Pancreas (tissue), 10 donors: ENCODE measurements at regions not wholly inside any gene's neighbourhood (a gene's known extent, or its start where the extent isn't known, plus 50 kb on each side); places are given as distances from the start of the nearest gene placed in this dataset.

Experiments used
- ATAC-seq, 4 donors: fragments of 200-7000 bp; cut with Tn5 transposase; one replicate each; pipeline versions ENCODE4 v1.8.0 to v1.9.1; 2020; ENCODE audit warnings: mild to moderate bottlenecking in 4 of 4, moderate library complexity in 4 of 4
- DNase-seq, 6 donors: peaks; one replicate each; pipeline ENCODE4 v3.0.0-alpha.2; 2020
- FAIRE-seq: peaks from 2 replicates; lab custom pipeline; 2012; peaks lifted over from hg19 to GRCh38; lab: Jason Lieb, UNC
- H3K27ac ChIP-seq, 4 donors: fragments of 200-600 bp; sonication (generic); 1 replicate in 3 of 4; 2 replicates in 1 of 4; pipeline versions ENCODE4 v1.5.0 to v1.8.0; 2020
- H3K27me3 ChIP-seq, 4 donors: fragments of 200-600 bp; one replicate each; pipeline ENCODE4 v1.8.0; 2021
- H3K36me3 ChIP-seq, 3 donors: fragments of 200-600 bp; sonication (generic) in 1 of 3; one replicate each; pipeline versions ENCODE4 v1.5.0 to v1.8.0; 2020 to 2021
- H3K4me1 ChIP-seq, 3 donors: fragments of 200-600 bp; one replicate each; pipeline ENCODE4 v1.8.0; 2021
- H3K4me3 ChIP-seq, 4 donors: fragments of 200-600 bp; sonication (generic) in 2 of 4; one replicate each; pipeline versions ENCODE4 v1.5.0 to v1.8.0; 2020 to 2021
- H3K9me3 ChIP-seq, 4 donors: fragments of 200-600 bp; one replicate each; pipeline ENCODE4 v1.8.0; 2021
- CTCF ChIP-seq, 4 donors: fragments of 200-600 bp; sonication (generic) in 3 of 4; IDR thresholded peaks; one replicate each; pipeline versions ENCODE4 v1.5.0 to v1.8.0; 2021; ENCODE audit warnings: antibody characterized with exemption in 4 of 4
- WGBS, 2 donors: extraction: QIAGEN DNeasy Blood & Tissue Kit; methylation state at CpG; one replicate each; pipeline ENCODE4 v1.1.7; 2013; 5-methylcytosine and 5-hydroxymethylcytosine counted together
- intact Hi-C, 3 donors: fragments of 100-400 bp; cut with DNase I; formaldehyde crosslinking; loops; one replicate each; pipeline versions ENCODE4 v1.11.1 to v1.14.2; 2022
- donor health status: healthy with polysubstance abuse.
- donor health status: DM: no; HTN: no; CAD: no; lungs with moderate emphysema.
- donor health status: DM: no; HTN: no; CAD: no.
- donor health status: control.
- donor health status: control.
- donor health status: Bipolar disorder and iron deficiency.
- donor health status: DM: yes; HTN: yes; CAD: no.
- donor health status: DM: no; HTN: no; CAD: no.
- donor health status: DM: no; HTN: no; CAD: no.
- donor health status: DM: yes; HTN: yes; CAD: no.

- Histone ChIP-seq H3K9me3 (no peaks in the 10 kb centered on the region), H3K4me3 (no peak overlapping the region), H3K4me1 (no peaks in the 10 kb centered on the region), H3K36me3 (no peaks in the 10 kb centered on the region), H3K27me3 (no peaks in the 10 kb centered on the region), H3K27ac (no peak overlapping the region)
- DNase-seq (no peak), FAIRE-seq (no peak), ATAC-seq (no peak)
- TF ChIP-seq CTCF (IDR thresholded peaks at IDR 0.05) = no peak
- WGBS, 2 donors = 67 to 74% methylated on average over 2 of the region's 2 CpGs
- intact Hi-C loops = no loop called here
Measured at GRCh38 chr3:67883766-67884165, 229.4 kb upstream of the SUCLG2 start.

- TF ChIP-seq CTCF (IDR thresholded peaks at IDR 0.05) = no peak
- no peaks in the 10 kb centered on the region for H3K4me1 ChIP-seq
- no peak for ATAC-seq
- no peaks in the 10 kb centered on the region for H3K27me3 ChIP-seq
- no peaks in the 10 kb centered on the region for H3K36me3 ChIP-seq
- no peak for DNase-seq
- intact Hi-C loops = no loop called here
- no peak overlapping the region for H3K27ac ChIP-seq
- no peak overlapping the region for H3K4me3 ChIP-seq
- H3K9me3 ChIP-seq = no peaks in the 10 kb centered on the region
- 82 to 84% methylated on average over 5 of the region's 5 CpGs for WGBS, 2 donors
- no peak for FAIRE-seq
Measured at GRCh38 chr3:67882981-67883380, 228.6 kb upstream of the SUCLG2 start.

- peaks cover 0 to 13% (median 11%) of the 10 kb centered on the region in 3 donors for H3K4me1 ChIP-seq
- ATAC-seq = peak in 2 of 4 donors; percentile 32 to 41
Measured at GRCh38 chr3:67876261-67876660, 221.8 kb upstream of the SUCLG2 start.

GRCh38 chr3:67875858-67876257 is 221.4 kb upstream of the SUCLG2 start:
- WGBS, 2 donors = 42 to 44% methylated on average over 3 of the region's 3 CpGs
- FAIRE-seq = no peak
- H3K27me3 ChIP-seq = no peaks in the 10 kb centered on the region
- H3K9me3 ChIP-seq = no peaks in the 10 kb centered on the region
- H3K4me1 ChIP-seq = peaks cover 0 to 13% (median 11%) of the 10 kb centered on the region in 3 donors
- peak overlapping the region in 1 of 4 donors; percentile 26 for H3K27ac ChIP-seq
- H3K4me3 ChIP-seq = no peak overlapping the region
- TF ChIP-seq CTCF (IDR thresholded peaks at IDR 0.05) = no peak
- peak in 2 of 4 donors; percentile 21 to 50 for ATAC-seq
- H3K36me3 ChIP-seq = no peaks in the 10 kb centered on the region
- DNase-seq = no peak
- intact Hi-C loops = no loop called here

More at GRCh38 chr3:67876261-67876660, 221.8 kb upstream of the SUCLG2 start:
- Histone ChIP-seq H3K4me3 (no peak overlapping the region), H3K36me3 (no peaks in the 10 kb centered on the region), H3K9me3 (no peaks in the 10 kb centered on the region), H3K27me3 (no peaks in the 10 kb centered on the region), H3K27ac (peak overlapping the region in 1 of 4 donors; percentile 26)
- WGBS, 2 donors = 67 to 71% methylated on average over 2 of the region's 2 CpGs
- intact Hi-C loops = no loop called here
- TF ChIP-seq CTCF (IDR thresholded peaks at IDR 0.05) = no peak
- DNase-seq (no peak), FAIRE-seq (no peak)

GRCh38 chr3:67875338-67875737 is 220.9 kb upstream of the SUCLG2 start:
- peak in 3 of 6 donors; percentile 34 to 45 (median 40) for DNase-seq
- Histone ChIP-seq H3K9me3 (no peaks in the 10 kb centered on the region), H3K27me3 (no peaks in the 10 kb centered on the region), H3K36me3 (no peaks in the 10 kb centered on the region), H3K4me1 (peaks cover 0 to 13% (median 11%) of the 10 kb centered on the region in 3 donors), H3K4me3 (no peak overlapping the region), H3K27ac (peak overlapping the region in 1 of 4 donors; percentile 2)
- intact Hi-C loops = no loop called here
- no peak for TF ChIP-seq CTCF (IDR thresholded peaks at IDR 0.05)
- peak; percentile 60 to 88 (median 84) for ATAC-seq
- 11 to 12% methylated on average over 4 of the region's 4 CpGs for WGBS, 2 donors
- no peak for FAIRE-seq
